Esophagus (tissue), 2 donors: ENCODE measurements at regions not wholly inside any gene's neighbourhood (a gene's known extent, or its start where the extent isn't known, plus 50 kb on each side); places are given as distances from the start of the nearest gene placed in this dataset.

ENCODE experiments used
- H3K27ac ChIP-seq, 2 donors: one replicate each; pipeline ENCODE4 v1.5.1; 2013; ENCODE audit warnings: low read depth in 2 of 2, mild to moderate bottlenecking in 2 of 2, inconsistent platforms in 1 of 2, low read length in 1 of 2, moderate library complexity in 1 of 2
- H3K27me3 ChIP-seq, 2 donors: one replicate each; pipeline ENCODE4 v1.6.1; 2013; ENCODE audit warnings: low read length in 2 of 2, control low read depth in 1 of 2, mild to moderate bottlenecking in 1 of 2; ENCODE audit not compliant: insufficient read depth in 2 of 2, control insufficient read depth in 1 of 2
- H3K36me3 ChIP-seq, 2 donors: one replicate each; pipeline ENCODE4 v1.6.1; 2013; ENCODE audit warnings: low read length in 1 of 2; ENCODE audit not compliant: control insufficient read depth in 2 of 2, insufficient read depth in 2 of 2
- H3K4me1 ChIP-seq, 2 donors: one replicate each; pipeline ENCODE4 v1.6.1; 2013; ENCODE audit warnings: low read length in 1 of 2; ENCODE audit not compliant: control insufficient read depth in 2 of 2, insufficient read depth in 2 of 2
- H3K4me3 ChIP-seq, 2 donors: one replicate each; pipeline ENCODE4 v1.5.1; 2013; ENCODE audit warnings: low read length in 2 of 2, mild to moderate bottlenecking in 2 of 2, low read depth in 1 of 2, moderate library complexity in 1 of 2
- H3K9me3 ChIP-seq, 2 donors: one replicate each; pipeline ENCODE4 v1.6.1; 2013; ENCODE audit warnings: mild to moderate bottlenecking in 2 of 2, low read depth in 1 of 2, low read length in 1 of 2, moderate library complexity in 1 of 2; ENCODE audit not compliant: control insufficient read depth in 2 of 2, insufficient read depth in 1 of 2
- WGBS, 2 donors: extraction: QIAGEN DNeasy Blood & Tissue Kit; methylation state at CpG; one replicate each; pipeline ENCODE4 v1.1.7; 2013; 5-methylcytosine and 5-hydroxymethylcytosine counted together
- donor health status: healthy with polysubstance abuse.
- donor health status: Bipolar disorder and iron deficiency.

- Histone ChIP-seq H3K4me3 (no peak overlapping the region), H3K27ac (no peak overlapping the region), H3K9me3 (no peaks in the 10 kb centered on the region), H3K4me1 (peaks cover 0 to 3% of the 10 kb centered on the region in 2 donors), H3K27me3 (no peaks in the 10 kb centered on the region), H3K36me3 (no peaks in the 10 kb centered on the region)
- WGBS, 2 donors = 95 to 98% methylated on average over 6 of the region's 6 CpGs
Observed at GRCh38 chr9:107620236-107620635, 130.7 kb upstream of the KLF4 start.

- 83 to 88% methylated on average over 1 of the region's 1 CpG for WGBS, 2 donors
- Histone ChIP-seq H3K36me3 (no peaks in the 10 kb centered on the region), H3K4me1 (no peaks in the 10 kb centered on the region), H3K27ac (no peak overlapping the region), H3K4me3 (no peak overlapping the region), H3K27me3 (no peaks in the 10 kb centered on the region), H3K9me3 (no peaks in the 10 kb centered on the region)
Observed at GRCh38 chr9:107615321-107615720, 125.8 kb upstream of the KLF4 start.

- Histone ChIP-seq H3K27ac (peak overlapping the region in 1 of 2 donors; percentile 24), H3K4me3 (no peak overlapping the region), H3K27me3 (no peaks in the 10 kb centered on the region), H3K4me1 (no peaks in the 10 kb centered on the region), H3K9me3 (no peaks in the 10 kb centered on the region), H3K36me3 (no peaks in the 10 kb centered on the region)
- WGBS, 2 donors = 47 to 62% methylated on average over 5 of the region's 5 CpGs
Observed at GRCh38 chr9:107614765-107615164, 125.2 kb upstream of the KLF4 start.

GRCh38 chr9:107613321-107613720 lies 123.8 kb upstream of the KLF4 start:
- Histone ChIP-seq H3K27ac (no peak overlapping the region), H3K36me3 (no peaks in the 10 kb centered on the region), H3K27me3 (no peaks in the 10 kb centered on the region), H3K4me3 (no peak overlapping the region), H3K9me3 (no peaks in the 10 kb centered on the region), H3K4me1 (no peaks in the 10 kb centered on the region)
- 85 to 92% methylated on average over 1 of the region's 1 CpG for WGBS, 2 donors

GRCh38 chr9:107612136-107612535 lies 122.6 kb upstream of the KLF4 start:
- no peak overlapping the region for H3K4me3 ChIP-seq
- no peaks in the 10 kb centered on the region for H3K36me3 ChIP-seq
- H3K27me3 ChIP-seq = no peaks in the 10 kb centered on the region
- no peaks in the 10 kb centered on the region for H3K4me1 ChIP-seq
- no peaks in the 10 kb centered on the region for H3K9me3 ChIP-seq
- WGBS, 2 donors = 74 to 83% methylated on average over 5 of the region's 5 CpGs
- no peak overlapping the region for H3K27ac ChIP-seq

- Histone ChIP-seq H3K36me3 (no peaks in the 10 kb centered on the region), H3K27ac (no peak overlapping the region), H3K27me3 (no peaks in the 10 kb centered on the region), H3K4me3 (no peak overlapping the region), H3K9me3 (no peaks in the 10 kb centered on the region), H3K4me1 (no peaks in the 10 kb centered on the region)
- WGBS, 2 donors = 86 to 91% methylated on average over 2 of the region's 2 CpGs
Observed at GRCh38 chr9:107609547-107609946, 120.0 kb upstream of the KLF4 start.

GRCh38 chr9:107606149-107606790 lies 116.7 kb upstream of the KLF4 start:
- 81 to 94% methylated on average over 8 of the region's 8 CpGs for WGBS, 2 donors
- no peak overlapping the region for H3K27ac ChIP-seq
- H3K9me3 ChIP-seq = no peaks in the 10 kb centered on the region
- H3K27me3 ChIP-seq = no peaks in the 10 kb centered on the region
- no peak overlapping the region for H3K4me3 ChIP-seq
- no peaks in the 10 kb centered on the region for H3K36me3 ChIP-seq
- H3K4me1 ChIP-seq = no peaks in the 10 kb centered on the region

GRCh38 chr9:107605041-107605440 lies 115.5 kb upstream of the KLF4 start:
- Histone ChIP-seq H3K36me3 (no peaks in the 10 kb centered on the region), H3K9me3 (no peaks in the 10 kb centered on the region), H3K4me3 (no peak overlapping the region), H3K4me1 (no peaks in the 10 kb centered on the region), H3K27me3 (no peaks in the 10 kb centered on the region), H3K27ac (no peak overlapping the region)
- 98 to 99% methylated on average over 4 of the region's 4 CpGs for WGBS, 2 donors

GRCh38 chr9:107603281-107603680 lies 113.7 kb upstream of the KLF4 start:
- no peak overlapping the region for H3K27ac ChIP-seq
- H3K4me3 ChIP-seq = no peak overlapping the region
- H3K27me3 ChIP-seq = no peaks in the 10 kb centered on the region
- H3K36me3 ChIP-seq = no peaks in the 10 kb centered on the region
- H3K9me3 ChIP-seq = no peaks in the 10 kb centered on the region
- no peaks in the 10 kb centered on the region for H3K4me1 ChIP-seq
- 79 to 85% methylated on average over 4 of the region's 4 CpGs for WGBS, 2 donors

- H3K27ac ChIP-seq = no peak overlapping the region
- WGBS, 2 donors = 53 to 62% methylated on average over 3 of the region's 3 CpGs
Observed at GRCh38 chr9:107600060-107600573, 110.5 kb upstream of the KLF4 start.

More at GRCh38 chr9:107600060-107600573, 110.5 kb upstream of the KLF4 start:
- Histone ChIP-seq H3K4me1 (no peaks in the 10 kb centered on the region), H3K4me3 (no peak overlapping the region), H3K36me3 (no peaks in the 10 kb centered on the region), H3K9me3 (no peaks in the 10 kb centered on the region), H3K27me3 (no peaks in the 10 kb centered on the region)
